Activated T-cell treated with anti-CD3 and anti-CD28 coated beads, Interleukin-2, amount 50 U/mL, for 72 hours (primary cell): ENCODE measurements at regions not wholly inside any gene's neighbourhood (a gene's known extent, or its start where the extent isn't known, plus 50 kb on each side); places are given as distances from the start of the nearest gene placed in this dataset.

Experiments used
- ATAC-seq, 2 donors: fragments of 150-1000 bp; cut with Tn5 transposase; replicated peaks in 1 of 2; 2 replicates each; pipeline ENCODE4 v1.10.0; 2021; ENCODE audit warnings: moderate library complexity in 2 of 2, mild to moderate bottlenecking in 1 of 2
- DNase-seq, 2 donors: peaks; one replicate each; pipeline ENCODE4 v3.0.0; 2021 to 2022; ENCODE audit warnings: mixed read lengths in 1 of 2
- H3K27ac Mint-ChIP-seq: one replicate; pipeline ENCODE4 v1.8.0; 2022; ENCODE audit warnings: mild to moderate bottlenecking, moderate library complexity, mixed read lengths
- H3K27me3 Mint-ChIP-seq: one replicate; pipeline ENCODE4 v1.8.0; 2022; ENCODE audit warnings: low read depth, mixed read lengths
- H3K36me3 Mint-ChIP-seq, 2 donors: one replicate each; pipeline ENCODE4 v1.8.0; 2022; ENCODE audit warnings: mixed read lengths in 2 of 2, mild to moderate bottlenecking in 1 of 2; ENCODE audit not compliant: insufficient read depth in 2 of 2
- H3K4me1 Mint-ChIP-seq: one replicate; pipeline ENCODE4 v1.8.0; 2022; ENCODE audit warnings: low read depth, mixed read lengths
- H3K4me3 Mint-ChIP-seq, 2 donors: one replicate each; pipeline ENCODE4 v1.8.0; 2022; ENCODE audit warnings: mild to moderate bottlenecking in 2 of 2, mixed read lengths in 2 of 2, moderate library complexity in 2 of 2
- H3K9me3 Mint-ChIP-seq, 2 donors: one replicate each; pipeline ENCODE4 v1.8.0; 2022; ENCODE audit warnings: mixed read lengths in 2 of 2

- no peaks in the 10 kb centered on the region for H3K9me3 Mint-ChIP-seq
- no peaks in the 10 kb centered on the region for H3K36me3 Mint-ChIP-seq
- no peak for DNase-seq
- no peak overlapping the region for H3K4me3 Mint-ChIP-seq
- peaks cover 9% of the 10 kb centered on the region for H3K27me3 Mint-ChIP-seq
- no peaks in the 10 kb centered on the region for H3K4me1 Mint-ChIP-seq
- ATAC-seq = no peak
- H3K27ac Mint-ChIP-seq = no peak overlapping the region
Observed at GRCh38 chr13:109897988-109898624, 111.7 kb upstream of the IRS2 start.

GRCh38 chr13:109892101-109892500, 105.7 kb upstream of the IRS2 start:
- no peaks in the 10 kb centered on the region for H3K27me3 Mint-ChIP-seq
- no peaks in the 10 kb centered on the region for H3K36me3 Mint-ChIP-seq

GRCh38 chr13:109885235-109885634, 98.9 kb upstream of the IRS2 start:
- no peak overlapping the region for H3K27ac Mint-ChIP-seq
- H3K27me3 Mint-ChIP-seq = peaks cover 13% of the 10 kb centered on the region
- H3K4me1 Mint-ChIP-seq = no peaks in the 10 kb centered on the region
- no peaks in the 10 kb centered on the region for H3K36me3 Mint-ChIP-seq
- H3K9me3 Mint-ChIP-seq = peaks cover 3 to 4% of the 10 kb centered on the region in 2 donors
- H3K4me3 Mint-ChIP-seq = no peak overlapping the region
- no peak for DNase-seq
- no peak for ATAC-seq

More at GRCh38 chr13:109892101-109892500, 105.7 kb upstream of the IRS2 start:
- no peaks in the 10 kb centered on the region for H3K4me1 Mint-ChIP-seq
- no peak overlapping the region for H3K27ac Mint-ChIP-seq
- ATAC-seq (no peak), DNase-seq (no peak)
- peaks cover 3 to 4% of the 10 kb centered on the region in 2 donors for H3K9me3 Mint-ChIP-seq
- no peak overlapping the region for H3K4me3 Mint-ChIP-seq

- ATAC-seq (no peak), DNase-seq (no peak)
- H3K27me3 Mint-ChIP-seq = peaks cover 13% of the 10 kb centered on the region
Observed at GRCh38 chr13:109884462-109884861, 98.1 kb upstream of the IRS2 start.

GRCh38 chr13:109883181-109884180, 97.1 kb upstream of the IRS2 start:
- DNase-seq (no peak), ATAC-seq (no peak)
- Mint-ChIP-seq H3K4me3 (no peak overlapping the region), H3K36me3 (no peaks in the 10 kb centered on the region), H3K27me3 (peaks cover 13% of the 10 kb centered on the region), H3K27ac (no peak overlapping the region), H3K4me1 (no peaks in the 10 kb centered on the region), H3K9me3 (peaks cover 3 to 4% of the 10 kb centered on the region in 2 donors)

More at GRCh38 chr13:109884462-109884861, 98.1 kb upstream of the IRS2 start:
- Mint-ChIP-seq H3K27ac (no peak overlapping the region), H3K36me3 (no peaks in the 10 kb centered on the region), H3K4me1 (no peaks in the 10 kb centered on the region), H3K4me3 (no peak overlapping the region), H3K9me3 (peaks cover 3 to 4% of the 10 kb centered on the region in 2 donors)

GRCh38 chr13:109881961-109882558, 95.7 kb upstream of the IRS2 start:
- DNase-seq (no peak), ATAC-seq (no peak)
- Mint-ChIP-seq H3K27me3 (peaks cover 18% of the 10 kb centered on the region), H3K4me3 (no peak overlapping the region), H3K27ac (no peak overlapping the region), H3K36me3 (no peaks in the 10 kb centered on the region), H3K9me3 (no peaks in the 10 kb centered on the region), H3K4me1 (no peaks in the 10 kb centered on the region)

GRCh38 chr13:109881347-109881725, 95.0 kb upstream of the IRS2 start:
- H3K4me3 Mint-ChIP-seq = no peak overlapping the region
- H3K9me3 Mint-ChIP-seq = no peaks in the 10 kb centered on the region
- peaks cover 16% of the 10 kb centered on the region for H3K27me3 Mint-ChIP-seq
- no peaks in the 10 kb centered on the region for H3K36me3 Mint-ChIP-seq
- no peaks in the 10 kb centered on the region for H3K4me1 Mint-ChIP-seq
- H3K27ac Mint-ChIP-seq = no peak overlapping the region
- ATAC-seq = no peak
- no peak for DNase-seq

- DNase-seq (no peak), ATAC-seq (no peak)
- H3K9me3 Mint-ChIP-seq = no peaks in the 10 kb centered on the region
- H3K36me3 Mint-ChIP-seq = no peaks in the 10 kb centered on the region
- H3K4me1 Mint-ChIP-seq = no peaks in the 10 kb centered on the region
- H3K4me3 Mint-ChIP-seq = no peak overlapping the region
- H3K27me3 Mint-ChIP-seq = peaks cover 9% of the 10 kb centered on the region
- no peak overlapping the region for H3K27ac Mint-ChIP-seq
Observed at GRCh38 chr13:109880371-109881346, 94.3 kb upstream of the IRS2 start.

- ATAC-seq = no peak
- H3K36me3 Mint-ChIP-seq = no peaks in the 10 kb centered on the region
Observed at GRCh38 chr13:109879338-109879737, 93.0 kb upstream of the IRS2 start.

GRCh38 chr13:109877809-109878208, 91.4 kb upstream of the IRS2 start:
- no peak overlapping the region for H3K27ac Mint-ChIP-seq
- ATAC-seq (no peak), DNase-seq (no peak)
- H3K4me1 Mint-ChIP-seq = no peaks in the 10 kb centered on the region
- H3K4me3 Mint-ChIP-seq = no peak overlapping the region
- no peaks in the 10 kb centered on the region for H3K36me3 Mint-ChIP-seq
- peaks cover 20% of the 10 kb centered on the region for H3K27me3 Mint-ChIP-seq
- H3K9me3 Mint-ChIP-seq = no peaks in the 10 kb centered on the region

More at GRCh38 chr13:109879338-109879737, 93.0 kb upstream of the IRS2 start:
- H3K9me3 Mint-ChIP-seq = no peaks in the 10 kb centered on the region
- no peak overlapping the region for H3K4me3 Mint-ChIP-seq
- H3K27me3 Mint-ChIP-seq = peaks cover 9% of the 10 kb centered on the region
- no peaks in the 10 kb centered on the region for H3K4me1 Mint-ChIP-seq
- no peak overlapping the region for H3K27ac Mint-ChIP-seq
- DNase-seq = no peak

- no peak for ATAC-seq
- H3K9me3 Mint-ChIP-seq = no peaks in the 10 kb centered on the region
Observed at GRCh38 chr13:109875746-109876145, 89.4 kb upstream of the IRS2 start.

More at GRCh38 chr13:109875746-109876145, 89.4 kb upstream of the IRS2 start:
- DNase-seq = no peak
- Mint-ChIP-seq H3K4me1 (no peaks in the 10 kb centered on the region), H3K27ac (no peak overlapping the region), H3K27me3 (peaks cover 20% of the 10 kb centered on the region), H3K36me3 (no peaks in the 10 kb centered on the region), H3K4me3 (no peak overlapping the region)
